ENCODE measurements at regions not wholly inside any gene's neighbourhood (a gene's known extent, or its start where the extent isn't known, plus 50 kb on each side); places are given as distances from the start of the nearest gene placed in this dataset.

GRCh38 chr9:18275313-18275990, 198.5 kb upstream of the ADAMTSL1 start (continued):
- TF ChIP-seq ASH2L (IDR thresholded peaks at IDR 0.05; ENCODE audit: borderline replicate concordance, low read depth) (no peak), NR2C2 (IDR thresholded peaks at IDR 0.05; ENCODE audit: borderline replicate concordance, control insufficient read depth, insufficient read length, low read depth) (no peak)

GRCh38 chr9:18281291-18281690, 192.7 kb upstream of the ADAMTSL1 start:
- H3K9ac ChIP-seq (ENCODE audit: control insufficient read depth, insufficient read depth, low read length), result no peak overlapping the region
- ChIA-PET POLR2A (no interaction called here), CTCF (no interaction called here), SMC1A (ENCODE audit: uncharacterized antibody, unreplicated experiment) (no interaction called here), RAD21 (ENCODE audit: unreplicated experiment) (interaction anchor here (0.6 kb wide), 1 partner anchor 161 kb away, joined by 3 read pairs; no protein-coding TSS in a partner anchor)
- H3K36me3 ChIP-seq (ENCODE audit: control insufficient read depth in 2 of 2, insufficient read depth in 2 of 2, low read length in 1 of 2), result no peaks in the 10 kb centered on the region
- no TSS peak for BruUV-seq (replicated peaks)
- no peak overlapping the region for H2AFZ ChIP-seq (ENCODE audit: control insufficient read depth, low read depth, low read length)
- FAIRE-seq (no peak), DNase-seq (ENCODE audit: low read depth, low spot score) (no peak), ATAC-seq (no peak)
- no peaks in the 10 kb centered on the region for H4K20me1 ChIP-seq (ENCODE audit: control insufficient read depth, insufficient read depth)
- H3K4me2 ChIP-seq (ENCODE audit: control insufficient read depth, insufficient read depth), result no peak overlapping the region
- H3K4me3 ChIP-seq, result no peak overlapping the region
- no peaks in the 10 kb centered on the region for H3K79me2 ChIP-seq (ENCODE audit: control insufficient read depth, insufficient read depth, low read length)
- H3K27me3 ChIP-seq (replicated peaks in 1 of 2; ENCODE audit: control insufficient read depth in 2 of 2, insufficient read depth in 2 of 2, low read length in 1 of 2), result no peaks in the 10 kb centered on the region
- no peaks in the 10 kb centered on the region for H3K9me3 ChIP-seq (replicated peaks; ENCODE audit: control insufficient read depth, insufficient read depth, low read length)
- intact Hi-C loops (cut with micrococcal nuclease; ENCODE audit: unreplicated experiment) (no loop called here), in situ Hi-C loops (cut with MboI) (no loop called here)
- H3K27ac ChIP-seq (ENCODE audit: control insufficient read depth, insufficient read depth), result no peak overlapping the region
- 60% methylated on average over 8 of the region's 8 CpGs for WGBS (ENCODE audit: insufficient coverage, insufficient replicate concordance, low lambda C conversion rate, missing lambda C conversion rate)
- no peak for TF ChIP-seq KDM1A (IDR thresholded peaks at IDR 0.05; ENCODE audit: borderline replicate concordance)
- no peaks in the 10 kb centered on the region for H3K4me1 ChIP-seq (ENCODE audit: control insufficient read depth, insufficient read depth, low read length)

GRCh38 chr9:18294229-18294628, 179.7 kb upstream of the ADAMTSL1 start:
- POLR2A ChIA-PET, result no interaction called here
- intact Hi-C loops (cut with micrococcal nuclease; ENCODE audit: unreplicated experiment) (no loop called here), in situ Hi-C loops (cut with MboI) (no loop called here)
- no peaks in the 10 kb centered on the region for H3K27me3 ChIP-seq (replicated peaks in 1 of 2; ENCODE audit: control insufficient read depth in 2 of 2, insufficient read depth in 2 of 2, low read length in 1 of 2)
- CTCF ChIA-PET, result interaction anchor here (0.7 kb wide), 1 partner anchor 39 kb away, joined by 3 read pairs; no protein-coding TSS in a partner anchor
- ATAC-seq (no peak), FAIRE-seq (no peak), DNase-seq (ENCODE audit: low read depth, low spot score) (no peak)
- no peaks in the 10 kb centered on the region for H3K4me1 ChIP-seq (ENCODE audit: control insufficient read depth, insufficient read depth, low read length)
- no peaks in the 10 kb centered on the region for H3K79me2 ChIP-seq (ENCODE audit: control insufficient read depth, insufficient read depth, low read length)
- no peaks in the 10 kb centered on the region for H3K36me3 ChIP-seq (ENCODE audit: control insufficient read depth in 2 of 2, insufficient read depth in 2 of 2, low read length in 1 of 2)
- SMC1A ChIA-PET (ENCODE audit: uncharacterized antibody, unreplicated experiment), result no interaction called here
- RAD21 ChIA-PET (ENCODE audit: unreplicated experiment), result no interaction called here
- H3K27ac ChIP-seq (ENCODE audit: control insufficient read depth, insufficient read depth), result no peak overlapping the region
- no peaks in the 10 kb centered on the region for H3K9me3 ChIP-seq (replicated peaks; ENCODE audit: control insufficient read depth, insufficient read depth, low read length)
- TF ChIP-seq GABPA (IDR thresholded peaks at IDR 0.05; ENCODE audit: low read depth), result no peak
- no peak for TF ChIP-seq MXI1 (IDR thresholded peaks at IDR 0.05; ENCODE audit: low read depth, low read length)
- no peak for TF ChIP-seq EGR1 (IDR thresholded peaks at IDR 0.05; ENCODE audit: borderline replicate concordance in 1 of 2, low read depth in 2 of 2, low read length in 2 of 2)
- no peak for TF ChIP-seq NFYA (IDR thresholded peaks at IDR 0.05; ENCODE audit: borderline replicate concordance, low read depth, low read length)
- H3K9ac ChIP-seq (ENCODE audit: control insufficient read depth, insufficient read depth, low read length), result no peak overlapping the region
- no peaks in the 10 kb centered on the region for H4K20me1 ChIP-seq (ENCODE audit: control insufficient read depth, insufficient read depth)
- BruUV-seq (replicated peaks), result no TSS peak
- WGBS (ENCODE audit: insufficient coverage, insufficient replicate concordance, low lambda C conversion rate, missing lambda C conversion rate), result 8% methylated on average over 1 of the region's 1 CpG
- H3K4me2 ChIP-seq (ENCODE audit: control insufficient read depth, insufficient read depth), result no peak overlapping the region
- no peak overlapping the region for H3K4me3 ChIP-seq
- H2AFZ ChIP-seq (ENCODE audit: control insufficient read depth, low read depth, low read length), result no peak overlapping the region
